H4 (cell line): ENCODE measurements at regions not wholly inside any gene's neighbourhood (a gene's known extent, or its start where the extent isn't known, plus 50 kb on each side); places are given as distances from the start of the nearest gene placed in this dataset.
"Not testable (repeated sequence)": the region's sequence is repeated elsewhere in the genome, so short reads cannot be mapped to it uniquely, and the experiment has no call there.

Experiments
- DNase-seq: peaks from one replicate; pipeline ENCODE4 v3.0.0-alpha.2; 2015; ENCODE audit warnings: low spot score

- DNase-seq = no peak
These were observed 1143.6 kb upstream of the ACVR2A start for GRCh38 chr2:146701183-146701582.

GRCh38 chr2:146697307-146697706, 1147.5 kb upstream of the ACVR2A start:
- no peak for DNase-seq

GRCh38 chr2:146696787-146697186, 1148.0 kb upstream of the ACVR2A start:
- not testable (repeated sequence) for DNase-seq

- DNase-seq = no peak
These were observed 1162.8 kb upstream of the ACVR2A start for GRCh38 chr2:146681991-146682390.

GRCh38 chr2:146678516-146678915, 1166.3 kb upstream of the ACVR2A start:
- DNase-seq = no peak

- no peak for DNase-seq
These were observed 1167.5 kb upstream of the ACVR2A start for GRCh38 chr2:146677280-146677679.

- DNase-seq = no peak
These were observed 1175.1 kb upstream of the ACVR2A start for GRCh38 chr2:146669735-146670134.

- peak; percentile 15 for DNase-seq
These were observed 1178.5 kb upstream of the ACVR2A start for GRCh38 chr2:146666340-146666739.

GRCh38 chr2:146665800-146666199, 1179.0 kb upstream of the ACVR2A start:
- no peak for DNase-seq

- peak; percentile 34 for DNase-seq
These were observed 1183.2 kb upstream of the ACVR2A start for GRCh38 chr2:146661473-146662096.

GRCh38 chr2:146659976-146660375, 1184.9 kb upstream of the ACVR2A start:
- DNase-seq = no peak

GRCh38 chr2:146652311-146652710, 1192.5 kb upstream of the ACVR2A start:
- no peak for DNase-seq

- DNase-seq = no peak
These were observed 1193.5 kb upstream of the ACVR2A start for GRCh38 chr2:146651361-146651760.

- no peak for DNase-seq
These were observed 1202.8 kb upstream of the ACVR2A start for GRCh38 chr2:146642066-146642465.

- DNase-seq = peak; percentile 3
These were observed 1210.4 kb upstream of the ACVR2A start for GRCh38 chr2:146634230-146635097.

- no peak for DNase-seq
These were observed 1211.7 kb upstream of the ACVR2A start for GRCh38 chr2:146633159-146633558.

GRCh38 chr2:146632707-146633106, 1212.1 kb upstream of the ACVR2A start:
- no peak for DNase-seq

GRCh38 chr2:146624430-146625160, 1220.2 kb upstream of the ACVR2A start:
- DNase-seq = no peak

GRCh38 chr2:146623771-146624170, 1221.1 kb upstream of the ACVR2A start:
- DNase-seq = no peak

GRCh38 chr2:146621656-146622055, 1223.2 kb upstream of the ACVR2A start:
- no peak for DNase-seq

- DNase-seq = no peak
These were observed 1229.1 kb upstream of the ACVR2A start for GRCh38 chr2:146615778-146616177.

- no peak for DNase-seq
These were observed 1236.3 kb upstream of the ACVR2A start for GRCh38 chr2:146608490-146608889.

GRCh38 chr2:146604521-146604920, 1240.3 kb upstream of the ACVR2A start:
- no peak for DNase-seq
